GM12872 (cell line): ENCODE measurements at regions not wholly inside any gene's neighbourhood (a gene's known extent, or its start where the extent isn't known, plus 50 kb on each side); places are given as distances from the start of the nearest gene placed in this dataset.

Experiments
- CTCF ChIP-seq: IDR thresholded peaks from 3 replicates; pipeline ENCODE4 v1.5.1; 2011; ENCODE audit warnings: low read depth, mild to moderate bottlenecking, low read length, moderate library complexity; ENCODE audit not compliant: insufficient read depth

DNA sequence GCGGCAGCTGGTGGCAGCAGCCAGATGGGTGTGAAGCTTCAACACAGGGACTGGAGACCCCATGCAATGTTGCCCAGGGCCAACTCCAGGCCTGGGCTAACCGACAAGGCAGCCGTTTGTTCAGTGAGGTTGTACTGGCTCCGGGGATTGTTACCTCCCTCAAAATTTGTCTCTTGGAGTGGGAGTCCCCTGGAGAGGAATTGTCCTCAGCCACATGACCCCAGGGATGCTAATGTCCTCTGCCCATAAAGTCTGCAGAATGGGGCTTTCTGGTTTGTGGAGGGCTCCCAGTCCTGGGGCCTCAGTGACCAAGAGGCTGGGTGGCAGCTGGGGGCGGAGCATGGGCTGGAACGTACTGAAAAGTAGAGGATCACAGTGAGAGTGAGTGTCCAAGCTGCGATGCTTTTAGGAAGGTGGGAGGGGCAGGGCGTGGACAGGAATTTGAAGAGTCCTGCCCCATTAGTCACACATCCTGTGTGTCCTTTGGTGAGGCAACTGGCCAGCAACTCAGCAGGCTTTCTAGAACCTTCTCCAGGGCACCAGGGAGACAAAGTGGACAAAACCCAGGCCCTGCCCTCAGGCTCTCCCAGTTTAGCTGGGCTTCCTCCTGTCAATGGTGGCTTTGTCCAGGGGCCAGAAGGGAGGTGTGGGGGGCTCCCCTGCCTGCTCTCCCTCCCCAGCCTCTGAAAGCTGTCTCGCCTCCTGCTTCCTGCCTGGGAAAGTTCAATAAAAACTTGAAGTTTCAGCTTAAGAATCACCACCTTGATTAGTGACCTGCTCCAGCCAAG lies 114.0 kb downstream of the NSG2 start:
- TF ChIP-seq CTCF, result no peak

DNA sequence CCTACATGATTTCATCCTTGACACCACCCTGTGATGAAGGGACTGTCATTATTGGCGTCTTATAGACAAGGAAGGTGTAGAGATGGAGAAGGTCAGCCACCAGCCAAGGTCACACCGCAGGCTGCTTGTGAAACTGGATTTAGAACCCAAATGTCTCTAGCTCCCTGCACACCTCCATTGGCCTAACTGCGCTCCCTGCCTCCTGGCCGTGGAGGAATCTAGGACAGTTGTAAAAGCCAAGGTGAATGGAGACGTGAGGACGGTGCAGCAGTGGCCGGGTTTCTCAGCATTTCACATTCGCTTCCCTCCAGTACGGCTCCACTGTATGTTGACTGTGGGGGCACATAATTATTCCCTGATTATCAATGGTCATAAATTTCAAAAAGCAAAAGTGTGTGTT lies 119.9 kb downstream of the NSG2 start:
- no peak for TF ChIP-seq CTCF

DNA sequence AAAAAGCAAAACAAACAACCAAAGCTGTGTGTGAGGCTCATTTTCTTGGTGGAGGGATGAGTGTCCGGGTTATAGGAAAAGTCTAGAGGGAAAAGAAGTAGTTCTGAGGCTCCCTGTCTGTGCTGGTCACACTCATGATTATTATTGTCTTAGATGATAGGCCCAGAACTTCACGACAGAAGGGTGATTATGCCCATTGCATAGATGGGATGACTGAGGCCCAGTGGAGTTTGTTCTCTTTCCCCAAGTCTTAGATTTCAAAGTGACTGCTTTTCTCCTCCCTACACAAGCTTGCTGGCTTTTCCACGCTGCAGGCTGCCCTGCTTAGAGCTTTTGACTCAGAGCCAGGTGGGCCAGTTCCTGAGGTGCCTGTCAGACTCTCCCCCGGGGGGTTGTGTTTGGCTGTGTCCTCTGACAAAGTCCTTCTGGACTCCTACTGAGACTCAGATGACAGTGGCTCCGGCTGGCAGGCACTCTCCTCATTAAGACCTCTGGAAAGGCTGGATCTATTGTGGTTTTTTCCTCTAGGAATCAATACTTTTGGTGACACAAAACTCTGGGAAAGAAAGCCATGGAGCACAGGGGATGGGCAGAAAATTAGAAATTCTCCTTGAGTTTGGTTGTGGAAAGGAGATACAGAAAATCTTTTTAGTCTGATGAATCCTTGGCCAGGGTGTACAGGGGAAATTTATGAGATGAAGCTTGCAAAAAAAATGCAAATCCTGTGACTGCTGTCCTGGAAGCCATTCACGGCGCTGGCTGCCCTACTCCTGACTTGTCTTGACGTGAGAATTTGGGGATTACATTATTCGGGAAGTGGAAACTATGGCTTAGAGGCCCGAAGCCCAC lies 120.9 kb downstream of the NSG2 start:
- TF ChIP-seq CTCF, result no peak

DNA sequence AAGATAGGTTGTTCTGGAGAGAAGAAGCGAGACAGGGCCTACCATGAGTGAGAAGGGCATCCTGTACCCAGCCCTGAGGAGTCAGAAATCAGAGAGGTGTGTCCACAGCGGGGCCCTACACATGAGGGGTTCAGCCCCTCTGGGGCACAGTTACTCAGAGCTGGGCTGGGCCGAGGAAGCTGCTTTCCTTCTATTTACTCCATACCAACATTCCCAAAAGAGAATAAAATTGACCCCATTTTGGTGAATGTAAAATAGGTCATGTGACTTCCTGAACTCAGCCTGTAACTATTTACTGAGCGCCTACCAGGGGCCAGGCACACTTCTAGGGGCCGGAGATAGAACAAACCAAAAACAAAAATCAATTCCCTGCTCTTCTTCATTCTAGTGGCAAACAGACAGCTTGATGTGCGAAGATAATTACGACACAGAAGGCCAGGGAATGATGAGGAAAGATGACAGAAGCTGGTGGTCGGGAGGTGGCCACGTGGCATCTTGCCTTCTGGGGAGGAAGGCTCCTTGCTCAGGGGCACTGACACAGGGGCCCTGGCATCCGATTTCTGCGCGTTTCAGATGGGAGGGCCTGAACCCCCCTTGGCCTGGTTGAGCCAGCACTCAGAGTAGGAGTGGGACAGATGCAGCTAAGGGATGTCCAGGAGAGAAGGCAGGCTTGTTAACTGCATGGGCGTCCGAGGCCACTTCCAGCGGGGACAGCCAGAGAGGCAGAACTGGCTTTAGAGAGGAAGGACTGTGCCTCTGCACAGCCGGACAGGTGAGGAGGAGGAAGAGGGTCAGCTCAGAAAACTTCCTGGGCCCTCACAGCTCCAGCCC lies 121.8 kb downstream of the NSG2 start:
- TF ChIP-seq CTCF, result no peak

- TF ChIP-seq CTCF, result no peak
Measured at GRCh38 chr5:174172152-174172551, 126.6 kb downstream of the NSG2 start.

DNA sequence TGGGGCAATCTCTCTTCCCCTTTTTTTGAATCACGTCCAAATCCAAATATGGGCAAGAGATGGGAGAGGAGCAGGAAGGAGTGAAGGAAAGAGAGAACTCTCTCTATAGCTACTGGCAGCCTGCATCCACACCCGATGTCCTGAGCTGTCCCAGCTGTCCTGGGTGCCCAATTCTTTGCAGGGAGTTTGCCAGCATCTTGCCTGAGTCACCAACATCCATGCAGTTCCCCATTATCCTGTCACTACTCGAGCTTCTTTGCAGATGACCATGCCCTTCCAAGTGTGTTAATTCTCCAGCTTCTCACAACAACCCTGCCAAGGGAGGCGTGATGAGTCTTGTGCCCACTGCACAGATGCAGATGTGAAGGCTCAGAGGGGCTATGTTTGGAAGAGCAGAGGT lies 127.1 kb downstream of the NSG2 start:
- no peak for TF ChIP-seq CTCF

- no peak for TF ChIP-seq CTCF
Measured at GRCh38 chr5:174173766-174174165, 128.3 kb downstream of the NSG2 start.
